Smooth muscle cell of the brain vasculature (primary cell): ENCODE measurements at regions not wholly inside any gene's neighbourhood (a gene's known extent, or its start where the extent isn't known, plus 50 kb on each side); places are given as distances from the start of the nearest gene placed in this dataset.
"Not testable (repeated sequence)": the region's sequence is repeated elsewhere in the genome, so short reads cannot be mapped to it uniquely, and the experiment has no call there.

Experiments used
- DNase-seq: peaks from one replicate; pipeline ENCODE4 v3.0.0-alpha.2; 2012; ENCODE audit warnings: low read depth, low spot score

GRCh38 chr17:64800987-64801386 lies 118.3 kb downstream of the LRRC37A3 start:
- not testable (repeated sequence) for DNase-seq

GRCh38 chr17:64800361-64800895 lies 118.8 kb downstream of the LRRC37A3 start:
- not testable (repeated sequence) for DNase-seq

- not testable (repeated sequence) for DNase-seq
Measured at GRCh38 chr17:64799543-64800188, 119.6 kb downstream of the LRRC37A3 start.

- not testable (repeated sequence) for DNase-seq
Measured at GRCh38 chr17:64798961-64799360, 120.3 kb downstream of the LRRC37A3 start.

- DNase-seq = not testable (repeated sequence)
Measured at GRCh38 chr17:64798489-64798790, 120.8 kb downstream of the LRRC37A3 start.

GRCh38 chr17:64797746-64798488 lies 121.4 kb downstream of the LRRC37A3 start:
- not testable (repeated sequence) for DNase-seq

GRCh38 chr17:64795342-64795741 lies 123.9 kb downstream of the LRRC37A3 start:
- DNase-seq = not testable (repeated sequence)

GRCh38 chr17:64794548-64795274 lies 124.6 kb downstream of the LRRC37A3 start:
- not testable (repeated sequence) for DNase-seq

- not testable (repeated sequence) for DNase-seq
Measured at GRCh38 chr17:64794113-64794512, 125.2 kb downstream of the LRRC37A3 start.

GRCh38 chr17:64792793-64793575 lies 126.3 kb downstream of the LRRC37A3 start:
- not testable (repeated sequence) for DNase-seq

- DNase-seq = not testable (repeated sequence)
Measured at GRCh38 chr17:64792276-64792675, 127.0 kb downstream of the LRRC37A3 start.

- DNase-seq = not testable (repeated sequence)
Measured at GRCh38 chr17:64791691-64792090, 127.6 kb downstream of the LRRC37A3 start.

- not testable (repeated sequence) for DNase-seq
Measured at GRCh38 chr17:64791226-64791625, 128.1 kb downstream of the LRRC37A3 start.

GRCh38 chr17:64790690-64791089 lies 128.6 kb upstream of the SMURF2 start:
- DNase-seq = not testable (repeated sequence)

GRCh38 chr17:64790193-64790592 lies 128.1 kb upstream of the SMURF2 start:
- DNase-seq = not testable (repeated sequence)

GRCh38 chr17:64789061-64789445 lies 126.9 kb upstream of the SMURF2 start:
- not testable (repeated sequence) for DNase-seq

GRCh38 chr17:64788286-64789060 lies 126.4 kb upstream of the SMURF2 start:
- DNase-seq = no peak

GRCh38 chr17:64787921-64788271 lies 125.8 kb upstream of the SMURF2 start:
- DNase-seq = no peak

GRCh38 chr17:64787255-64787920 lies 125.3 kb upstream of the SMURF2 start:
- DNase-seq = no peak

GRCh38 chr17:64786337-64786736 lies 124.2 kb upstream of the SMURF2 start:
- no peak for DNase-seq
